ENCODE measurements at regions not wholly inside any gene's neighbourhood (a gene's known extent, or its start where the extent isn't known, plus 50 kb on each side); places are given as distances from the start of the nearest gene placed in this dataset.
A peak's percentile ranks its signal among the peaks of the same experiment; 100 is the strongest.
"Not testable (repeated sequence)": the region's sequence is repeated elsewhere in the genome, so short reads cannot be mapped to it uniquely, and the experiment has no call there.

DNA sequence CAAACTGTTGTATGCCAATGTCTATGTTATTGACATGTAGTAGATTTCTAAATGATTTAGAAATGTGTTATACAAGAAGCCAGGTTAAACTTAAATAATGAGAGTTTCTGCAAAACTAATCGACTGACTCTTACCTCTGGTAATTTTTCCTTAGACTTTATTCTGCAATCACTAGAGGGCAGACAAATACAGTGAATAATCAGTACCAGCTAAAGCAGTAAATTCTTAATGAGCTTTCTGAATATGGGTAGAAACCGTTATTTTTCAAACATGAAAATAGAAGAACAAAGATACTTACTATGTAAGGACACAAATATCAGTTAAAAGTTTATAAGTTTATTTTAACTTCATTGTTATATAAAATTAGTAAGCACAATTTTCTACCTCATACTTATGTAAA lies 97.9 kb upstream of the RGS1 start:
- FAIRE-seq: peak; percentile 98

GRCh38 chr1:192485692-192486436 lies 89.7 kb upstream of the RGS1 start:
- no peak for FAIRE-seq

GRCh38 chr1:192488058-192488457 lies 87.5 kb upstream of the RGS1 start:
- no peak for FAIRE-seq

DNA sequence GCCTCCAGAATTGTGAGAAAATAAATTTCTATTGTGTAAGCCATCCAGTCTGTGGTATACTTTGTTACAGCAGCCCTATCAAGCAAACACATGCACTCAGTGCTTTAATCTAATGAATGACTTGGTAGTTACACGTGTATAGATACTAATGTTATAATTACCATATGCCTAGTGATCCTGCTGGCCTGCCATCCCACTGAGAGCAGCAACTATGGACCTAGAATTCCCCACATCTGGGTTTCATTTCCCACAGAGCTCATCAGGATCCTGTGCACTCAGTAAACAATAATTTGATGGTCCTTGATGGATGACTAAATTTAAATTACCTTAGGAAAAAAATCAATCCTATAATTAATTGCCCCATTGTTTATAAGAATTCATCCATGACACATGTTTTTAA lies 86.5 kb upstream of the RGS1 start:
- no peak for FAIRE-seq

DNA sequence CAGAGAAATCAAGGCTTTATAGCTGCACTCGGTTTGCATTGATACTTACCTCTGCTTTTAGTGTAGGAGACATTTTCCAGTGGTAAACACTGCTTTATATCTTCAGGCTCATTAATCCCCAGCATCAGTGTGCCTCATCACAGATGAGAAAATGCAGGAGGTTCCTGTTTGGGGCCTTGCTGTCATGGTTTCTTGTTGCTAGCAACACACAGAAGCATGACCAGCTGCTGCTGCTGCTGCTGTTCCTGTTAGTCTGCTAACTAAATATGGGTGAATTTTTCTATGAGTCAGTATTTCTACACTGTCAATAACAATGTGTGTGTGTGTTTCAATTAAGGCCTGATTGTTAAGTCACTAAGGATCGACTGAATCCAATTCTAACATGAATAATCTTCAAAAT lies 85.8 kb upstream of the RGS1 start:
- no peak for FAIRE-seq

DNA sequence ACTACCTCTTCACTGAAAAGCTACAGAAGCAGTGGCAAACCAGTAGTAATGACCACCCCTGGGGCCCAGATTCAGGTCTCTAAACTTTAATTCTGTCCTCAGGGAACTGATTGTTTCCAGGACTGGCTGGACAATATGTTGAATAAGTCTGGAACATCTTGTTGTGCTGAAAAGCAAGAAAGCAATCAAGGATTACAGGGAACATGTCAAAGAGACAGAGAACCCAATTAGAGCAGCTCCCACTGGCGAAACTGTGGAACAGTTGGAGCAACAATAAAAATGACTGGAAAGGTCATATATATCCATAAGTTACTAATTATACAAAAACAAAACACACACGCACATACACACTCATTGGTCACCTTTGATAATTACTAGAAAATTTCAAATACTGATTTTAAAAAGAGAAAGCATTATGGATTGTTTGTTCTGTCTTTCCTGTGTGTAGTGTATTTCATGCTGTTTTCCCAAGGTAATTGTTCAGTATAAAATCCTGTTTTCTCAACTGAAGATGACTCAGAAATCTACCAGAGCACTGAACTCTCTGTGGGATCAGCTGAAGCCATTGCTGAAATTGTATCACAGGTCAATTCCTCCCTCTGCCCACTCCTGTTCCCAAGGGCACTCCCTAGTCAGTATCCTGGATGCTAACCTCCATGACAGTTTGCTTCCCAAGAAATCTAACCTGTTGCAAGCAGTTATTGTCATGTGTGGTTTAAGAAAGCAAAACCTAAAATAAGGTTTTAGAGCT lies 83.6 kb upstream of the RGS1 start:
- FAIRE-seq: no peak

DNA sequence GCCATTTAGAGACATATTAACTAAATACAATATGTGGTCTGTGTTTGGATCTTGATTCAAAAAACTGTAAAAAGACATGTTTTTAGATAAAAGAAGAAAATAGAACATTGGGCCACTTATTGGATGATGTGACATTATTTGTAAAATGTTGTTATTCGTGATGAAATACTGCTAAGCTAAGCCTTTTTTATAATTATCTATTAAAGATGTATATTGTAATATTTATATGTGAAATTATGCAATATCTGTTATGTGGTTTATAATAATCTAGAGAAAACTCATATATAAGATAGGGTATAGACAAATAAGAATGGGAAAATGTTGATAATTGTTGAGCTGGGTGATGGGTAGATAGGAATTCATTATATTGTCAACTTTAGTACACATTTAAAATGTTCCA lies 82.0 kb upstream of the RGS1 start:
- peak; percentile 58 for FAIRE-seq

- FAIRE-seq: no peak
These were observed 79.1 kb upstream of the RGS1 start for GRCh38 chr1:192496369-192497056.

DNA sequence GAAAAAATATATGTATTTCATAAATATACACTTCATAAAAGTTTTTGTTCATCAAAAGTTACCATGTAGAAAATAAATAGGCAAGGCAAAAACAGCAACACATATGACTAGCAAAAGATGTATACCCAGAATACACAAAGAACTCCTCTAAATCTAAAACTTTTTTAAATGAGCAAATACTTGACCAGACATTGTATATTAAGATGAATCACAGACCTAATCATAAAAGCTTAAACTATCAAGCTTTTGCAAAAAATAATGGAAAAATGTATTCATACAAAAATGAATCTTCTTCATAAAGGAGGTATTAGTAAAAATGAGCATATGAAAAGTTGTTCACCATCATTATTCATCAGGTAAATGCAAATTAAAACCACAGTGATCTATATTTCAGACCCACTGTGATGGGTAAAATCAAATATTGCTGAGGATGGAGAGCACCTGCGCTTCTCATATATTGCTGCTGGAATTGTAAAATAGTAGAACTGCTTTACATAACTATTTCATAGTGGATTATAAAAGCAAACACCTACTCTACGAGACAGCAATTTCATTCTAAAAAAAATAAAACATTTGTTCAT lies 78.3 kb upstream of the RGS1 start:
- no peak for FAIRE-seq

- FAIRE-seq: not testable (repeated sequence)
These were observed 77.5 kb upstream of the RGS1 start for GRCh38 chr1:192498092-192498491.

DNA sequence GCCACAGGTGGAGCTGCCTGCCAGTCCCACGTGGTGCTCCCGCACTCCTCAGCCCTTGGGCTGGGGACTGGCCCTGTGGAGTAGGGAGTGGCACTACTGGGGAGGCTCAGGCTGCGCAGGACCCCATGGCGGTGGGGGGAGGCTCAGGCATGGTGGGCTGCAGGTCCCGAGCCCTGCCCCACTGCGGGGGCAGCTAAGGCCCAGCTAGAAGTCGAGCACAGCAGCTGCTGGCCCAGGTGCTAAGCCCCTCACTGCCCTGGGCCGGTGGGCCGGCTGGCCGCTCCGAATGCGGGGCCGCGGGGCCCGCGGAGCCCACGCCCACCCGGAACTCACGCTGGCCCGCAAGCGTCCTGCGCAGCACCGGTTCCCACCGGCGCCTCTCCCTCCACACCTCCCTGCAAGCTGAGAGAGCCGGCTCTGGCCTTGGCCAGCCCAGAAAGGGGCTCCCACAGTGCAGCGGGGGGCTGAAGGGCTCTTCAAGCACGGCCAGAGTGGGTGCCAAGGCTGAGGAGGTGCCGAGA lies 76.5 kb upstream of the RGS1 start:
- not testable (repeated sequence) for FAIRE-seq

DNA sequence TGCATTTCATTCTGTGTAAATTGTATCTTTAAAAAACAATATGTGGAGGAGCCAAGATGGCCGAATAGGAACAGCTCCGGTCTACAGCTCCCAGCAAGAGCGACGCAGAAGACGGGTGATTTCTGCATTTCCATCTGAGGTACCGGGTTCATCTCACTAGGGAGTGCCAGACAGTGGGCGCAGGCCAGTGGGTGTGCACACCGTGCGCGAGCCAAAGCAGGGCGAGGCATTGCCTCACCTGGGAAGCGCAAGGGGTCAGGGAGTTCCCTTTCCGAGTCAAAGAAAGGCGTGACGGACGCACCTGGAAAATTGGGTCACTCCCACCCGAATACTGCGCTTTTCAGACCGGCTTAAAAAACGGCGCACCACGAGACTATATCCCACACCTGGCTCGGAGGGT lies 75.0 kb upstream of the RGS1 start:
- FAIRE-seq: not testable (repeated sequence)

- no peak for FAIRE-seq
These were observed 68.8 kb upstream of the RGS1 start for GRCh38 chr1:192506741-192507155.

- no peak for FAIRE-seq
These were observed 63.0 kb upstream of the RGS1 start for GRCh38 chr1:192512426-192513162.

DNA sequence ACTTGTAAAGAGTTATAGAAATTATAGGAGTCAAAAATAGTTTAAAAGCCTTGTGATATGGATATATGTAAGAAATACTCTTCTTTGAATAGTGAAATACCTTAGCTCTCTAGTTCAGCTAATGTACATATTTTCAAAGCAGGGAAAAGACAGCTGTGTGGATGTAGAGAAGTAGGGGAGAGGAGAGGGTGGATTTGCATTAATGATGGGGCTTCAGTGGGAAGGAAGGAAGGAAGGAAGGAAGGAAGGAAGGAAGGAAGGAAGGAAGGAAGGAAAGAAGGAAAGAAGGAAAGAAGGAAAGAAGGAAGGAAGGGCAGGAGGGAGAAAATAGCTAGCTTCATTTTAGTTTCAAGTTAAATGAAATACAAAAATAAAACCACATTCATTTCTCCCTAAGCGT lies 62.4 kb upstream of the RGS1 start:
- no peak for FAIRE-seq

GRCh38 chr1:192513697-192514096 lies 61.9 kb upstream of the RGS1 start:
- FAIRE-seq: no peak

DNA sequence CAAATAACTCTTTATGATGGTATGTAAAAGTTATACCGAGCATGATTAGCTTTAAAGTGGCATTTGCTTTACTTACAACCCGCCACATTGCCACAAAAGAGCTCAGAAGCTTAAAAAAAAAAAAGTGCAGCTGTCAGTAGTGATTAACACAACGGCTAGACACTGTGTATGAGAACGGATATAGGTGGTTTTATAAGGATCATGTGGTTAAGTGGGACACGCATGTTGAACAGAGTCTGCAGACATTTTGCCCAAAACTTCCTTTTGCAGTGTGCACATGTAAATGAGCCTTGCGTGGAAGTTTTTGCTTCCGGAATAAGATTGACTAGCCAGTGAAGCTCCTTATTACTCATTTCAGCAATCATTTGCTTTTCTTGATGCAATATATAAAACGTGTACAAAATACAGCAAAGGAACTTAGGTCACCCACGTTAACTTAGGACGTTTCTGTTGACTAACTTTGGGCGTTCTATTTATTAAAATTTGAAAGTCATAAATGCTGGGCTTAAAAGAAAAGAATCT lies 58.7 kb upstream of the RGS1 start:
- FAIRE-seq: no peak

GRCh38 chr1:192517716-192518355 lies 57.7 kb upstream of the RGS1 start:
- not testable (repeated sequence) for FAIRE-seq

DNA sequence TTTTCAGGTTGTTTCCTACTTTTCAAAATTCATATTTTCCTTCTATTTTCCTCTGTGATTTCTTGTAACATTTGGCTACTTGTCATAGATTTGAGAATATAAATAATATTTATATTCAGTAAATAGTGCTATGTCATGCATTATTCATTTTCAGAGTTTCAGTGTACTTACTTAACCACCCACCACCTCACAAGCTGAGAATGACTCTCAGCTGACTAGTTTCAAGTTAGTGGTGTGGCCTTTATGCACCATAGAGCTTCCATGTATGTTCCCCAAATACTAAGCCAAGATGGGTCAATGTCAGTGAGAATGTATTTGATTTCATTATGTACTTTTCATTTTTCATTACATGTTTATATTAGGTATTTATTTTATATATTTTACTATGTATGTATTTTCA lies 56.9 kb upstream of the RGS1 start:
- FAIRE-seq: no peak

DNA sequence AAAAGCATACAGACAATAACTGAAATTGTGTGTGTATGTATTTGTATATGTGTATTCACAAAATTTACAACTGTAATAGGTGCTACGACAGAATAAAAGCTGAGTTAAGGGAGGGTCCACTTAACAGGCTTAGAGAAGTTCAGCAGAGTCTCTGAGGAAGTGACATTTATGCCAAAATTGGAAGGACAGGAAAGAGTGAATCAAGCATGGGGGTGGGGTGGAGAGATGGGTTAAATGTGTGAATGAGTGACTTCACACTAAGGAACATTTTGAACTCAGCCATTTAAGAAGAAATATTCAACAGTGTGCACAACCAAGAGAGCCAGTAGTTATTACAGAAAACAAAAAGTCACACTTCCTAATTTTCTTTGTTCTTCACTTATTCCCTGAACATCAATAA lies 53.8 kb upstream of the RGS1 start:
- no peak for FAIRE-seq

- FAIRE-seq: no peak
These were observed 52.9 kb upstream of the RGS1 start for GRCh38 chr1:192522673-192523072.

DNA sequence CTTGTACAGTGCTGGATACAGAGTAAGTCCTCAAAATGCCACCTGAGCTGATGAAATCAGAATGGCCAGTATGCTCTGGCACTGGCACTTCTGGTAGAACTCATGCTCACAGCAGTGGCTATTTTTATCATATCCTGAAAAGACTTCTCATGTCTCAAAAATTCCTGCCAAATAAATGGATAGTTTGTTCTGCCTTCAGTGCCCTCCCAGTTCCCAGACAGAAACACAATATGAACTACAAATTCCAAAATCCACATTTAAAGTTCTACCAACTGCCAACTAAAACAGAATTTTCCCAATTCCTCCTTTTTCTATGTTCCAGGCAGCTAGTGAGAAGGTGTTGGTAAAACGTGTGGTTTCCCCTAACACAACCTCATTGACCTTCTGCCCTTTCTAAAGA lies 51.4 kb upstream of the RGS1 start:
- no peak for FAIRE-seq

Data from A204.1 (cell line).